ENCODE measurements at regions not wholly inside any gene's neighbourhood (a gene's known extent, or its start where the extent isn't known, plus 50 kb on each side); places are given as distances from the start of the nearest gene placed in this dataset.
A peak's percentile ranks its signal among the peaks of the same experiment; 100 is the strongest.
"Not testable (repeated sequence)": the region's sequence is repeated elsewhere in the genome, so short reads cannot be mapped to it uniquely, and the experiment has no call there.

DNA sequence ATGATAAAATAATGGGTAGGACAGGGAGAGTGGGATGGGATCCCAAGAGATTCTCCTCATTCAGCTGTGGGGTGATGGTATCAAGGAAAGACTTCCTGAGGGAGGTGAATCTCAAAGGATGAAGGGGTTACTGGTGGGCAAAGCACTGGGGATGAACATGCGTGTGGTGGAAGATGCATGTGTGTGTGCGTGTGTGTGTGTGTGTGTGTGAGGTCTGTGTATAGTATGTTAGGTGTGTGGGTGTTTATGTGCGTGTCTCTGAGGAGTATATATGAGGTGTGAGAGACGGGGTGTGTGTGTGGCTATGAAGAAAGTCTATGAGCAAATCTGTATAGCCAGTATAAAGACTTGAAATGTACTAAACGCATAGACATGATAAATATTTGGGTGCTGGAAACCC lies 220.0 kb upstream of the MYLIP start:
- H3K27ac Mint-ChIP-seq = no peak overlapping the region
- peaks cover 0 to 23% (median under 1%) of the 10 kb centered on the region in 4 donors for H3K4me1 Mint-ChIP-seq
- POLR2A ChIA-PET = no interaction called here
- H3K36me3 Mint-ChIP-seq = no peaks in the 10 kb centered on the region
- ATAC-seq (no peak), DNase-seq (no peak)
- no peak overlapping the region for H3K4me3 Mint-ChIP-seq
- peaks cover 0 to 5% (median 0%) of the 10 kb centered on the region in 5 donors for H3K27me3 Mint-ChIP-seq
- no peaks in the 10 kb centered on the region for H3K9me3 Mint-ChIP-seq

- DNase-seq (no peak), ATAC-seq (no peak)
- H3K4me3 Mint-ChIP-seq = no peak overlapping the region
- peaks cover 0 to 25% (median under 1%) of the 10 kb centered on the region in 4 donors for H3K4me1 Mint-ChIP-seq
- H3K36me3 Mint-ChIP-seq = no peaks in the 10 kb centered on the region
- H3K27ac Mint-ChIP-seq = no peak overlapping the region
- peaks cover 0 to 3% (median 0%) of the 10 kb centered on the region in 9 donors for H3K9me3 Mint-ChIP-seq
- peaks cover 0 to 5% (median 0%) of the 10 kb centered on the region in 5 donors for H3K27me3 Mint-ChIP-seq
- POLR2A ChIA-PET = no interaction called here
Measured at GRCh38 chr6:15907914-15908518, 220.9 kb upstream of the MYLIP start.

DNA sequence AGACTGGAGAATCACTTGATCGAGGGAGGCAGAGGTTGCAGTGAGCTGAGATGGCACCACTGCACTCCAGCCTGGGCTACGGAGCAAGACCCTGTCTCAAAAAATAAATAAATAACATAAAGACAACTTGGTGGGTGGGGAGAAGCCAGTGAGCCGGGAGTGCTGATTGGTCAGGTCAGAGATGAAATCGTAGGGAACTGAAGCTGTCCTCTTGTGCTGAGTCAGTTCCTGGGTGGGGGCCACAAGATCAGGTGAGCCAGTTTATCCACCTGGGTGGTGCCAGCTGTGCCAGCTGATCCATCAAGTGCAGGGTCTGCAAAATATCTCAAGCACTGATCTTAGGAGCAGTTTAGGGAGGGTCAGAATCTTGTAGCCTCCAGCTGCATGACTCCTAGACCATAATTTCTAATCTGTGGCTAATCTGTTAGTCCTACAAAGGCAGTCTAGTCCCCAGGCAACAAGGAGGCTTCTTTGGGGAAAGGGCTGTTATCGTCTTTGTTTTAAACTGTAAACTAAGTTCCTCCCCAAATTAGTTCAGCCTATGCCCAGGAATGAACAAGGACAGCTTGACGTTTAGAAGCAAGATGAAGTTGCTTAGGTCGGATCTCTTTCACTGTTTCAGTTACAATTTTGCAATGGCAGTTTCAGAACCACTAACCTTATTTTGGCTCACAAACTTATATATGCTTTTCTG lies 221.5 kb upstream of the MYLIP start:
- peaks cover 0 to 25% (median under 1%) of the 10 kb centered on the region in 4 donors for H3K4me1 Mint-ChIP-seq
- H3K36me3 Mint-ChIP-seq, H3K27me3 Mint-ChIP-seq, ATAC-seq, DNase-seq, H3K9me3 Mint-ChIP-seq, POLR2A ChIA-PET, H3K4me3 Mint-ChIP-seq, H3K27ac Mint-ChIP-seq: not testable (repeated sequence)

DNA sequence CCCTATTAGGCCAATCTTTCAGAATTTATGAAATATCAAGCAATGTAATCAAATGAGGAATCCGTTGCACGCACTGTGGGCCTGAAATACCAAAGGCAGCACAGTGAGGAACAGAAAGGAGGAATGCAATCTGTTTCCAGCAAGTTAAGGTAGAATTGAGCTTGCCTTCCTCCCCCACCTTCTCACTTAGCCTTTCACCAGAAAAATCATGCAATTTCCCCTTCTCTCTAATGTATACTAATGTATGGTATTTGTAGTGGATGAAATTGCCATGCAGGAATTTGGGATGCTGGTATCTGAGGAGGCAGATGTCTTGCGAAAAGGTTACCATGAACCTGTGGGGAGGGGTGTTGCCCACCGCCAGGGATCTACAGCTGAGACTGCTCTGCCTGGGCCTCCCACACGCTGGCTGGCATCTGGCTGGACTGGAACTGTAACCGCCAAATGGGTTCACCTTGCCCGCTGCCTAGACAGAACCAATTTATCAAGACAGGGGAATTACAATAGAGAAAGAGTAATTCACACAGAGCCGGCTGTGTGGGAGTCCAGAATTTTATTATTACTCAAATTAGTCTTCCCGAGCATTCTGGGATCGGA lies 222.4 kb upstream of the MYLIP start:
- no peak for ATAC-seq
- POLR2A ChIA-PET = no interaction called here
- no peak overlapping the region for H3K4me3 Mint-ChIP-seq

DNA sequence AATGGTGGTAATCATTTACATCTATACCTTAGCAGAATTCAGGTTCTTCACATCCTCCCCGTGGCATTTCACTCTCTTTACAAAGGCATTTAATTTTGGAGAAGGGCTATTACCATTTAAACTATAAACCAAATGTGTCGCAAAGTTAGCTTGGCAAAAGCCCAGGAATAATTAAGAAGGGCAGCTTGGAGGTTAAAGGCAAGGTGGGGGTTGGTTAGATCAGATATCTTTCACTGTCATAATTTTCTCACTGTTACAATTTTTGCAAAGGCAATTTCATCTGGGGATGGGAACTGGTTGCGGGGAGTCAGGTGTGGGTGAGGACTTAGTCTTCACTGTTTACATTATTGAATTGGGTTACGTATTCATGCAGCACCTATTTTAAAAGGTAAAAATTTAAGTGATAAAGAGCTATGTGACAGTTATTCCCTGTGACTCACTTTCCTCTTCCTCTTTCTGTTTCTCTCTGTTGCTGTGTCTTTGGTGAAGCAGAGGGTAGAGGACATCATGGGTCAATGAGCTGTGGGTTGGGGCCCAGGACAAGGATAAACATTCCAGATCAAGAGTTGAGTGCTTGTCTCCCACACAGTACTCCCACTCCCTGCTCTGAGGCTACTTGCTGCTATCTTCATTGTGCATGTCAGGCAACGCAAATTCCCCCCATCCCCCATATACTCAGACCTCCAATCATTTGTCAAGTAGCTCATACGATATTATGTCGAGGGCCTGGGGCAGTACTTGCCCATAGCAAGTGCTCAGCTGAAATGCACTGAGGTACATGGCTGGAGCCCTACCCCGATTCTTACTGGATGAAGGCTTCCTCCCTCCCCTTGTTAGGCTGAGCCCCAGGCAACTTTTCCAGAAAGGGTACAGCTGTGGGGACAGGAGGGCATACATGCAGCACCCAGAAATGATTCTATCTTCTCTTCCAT lies 223.1 kb upstream of the MYLIP start:
- DNase-seq = no peak
- H3K9me3 Mint-ChIP-seq = peaks cover 0 to 3% (median 0%) of the 10 kb centered on the region in 9 donors
- H3K27ac Mint-ChIP-seq = peak overlapping the region in 1 of 10 donors; percentile 40
- H3K4me3 Mint-ChIP-seq = no peak overlapping the region
- H3K27me3 Mint-ChIP-seq = peaks cover 0 to 5% (median 0%) of the 10 kb centered on the region in 5 donors
- peaks cover 0 to 33% (median under 1%) of the 10 kb centered on the region in 4 donors for H3K4me1 Mint-ChIP-seq
- POLR2A ChIA-PET = no interaction called here
- ATAC-seq = no peak
- H3K36me3 Mint-ChIP-seq = no peaks in the 10 kb centered on the region

More for the DNA sequence above, 222.4 kb upstream of the MYLIP start:
- H3K9me3 Mint-ChIP-seq = peaks cover 0 to 3% (median 0%) of the 10 kb centered on the region in 9 donors
- no peak for DNase-seq
- H3K27ac Mint-ChIP-seq = no peak overlapping the region
- H3K36me3 Mint-ChIP-seq = no peaks in the 10 kb centered on the region
- peaks cover 0 to 5% (median 0%) of the 10 kb centered on the region in 5 donors for H3K27me3 Mint-ChIP-seq
- H3K4me1 Mint-ChIP-seq = peaks cover 0 to 26% (median under 1%) of the 10 kb centered on the region in 4 donors

DNA sequence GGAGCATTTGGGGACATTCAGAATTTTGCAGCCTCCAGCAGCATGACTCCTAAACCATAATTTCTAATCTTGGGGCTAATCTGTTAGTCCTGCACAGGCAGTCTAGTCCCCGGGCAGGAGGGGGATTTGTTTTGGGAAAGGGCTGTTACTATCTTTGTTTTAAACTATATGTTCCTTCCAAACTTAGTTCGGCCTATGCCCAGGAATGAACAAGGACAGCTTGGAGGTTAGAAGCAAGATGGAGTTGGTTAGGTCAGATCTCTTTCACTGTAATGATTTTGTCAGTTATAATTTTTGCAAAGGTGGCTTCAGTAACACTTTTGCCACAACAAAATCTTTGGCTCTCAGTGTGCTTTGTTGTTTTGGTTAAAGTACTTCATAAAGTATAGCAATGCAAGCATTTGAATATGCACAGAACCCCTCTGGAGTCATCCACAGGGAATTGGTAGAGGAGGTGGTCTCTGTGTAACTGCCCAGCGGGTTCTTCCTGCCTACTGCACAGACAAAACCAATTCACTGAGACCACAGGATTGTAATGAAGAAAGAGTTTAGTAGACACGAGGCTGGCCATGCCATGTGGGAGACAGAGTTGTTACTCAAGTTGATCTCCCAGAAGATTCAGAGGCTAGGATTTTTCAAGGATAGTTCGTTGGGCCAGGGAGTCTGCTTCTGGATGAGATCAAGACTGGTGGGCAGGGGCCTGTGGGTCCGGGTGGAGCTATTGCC lies 224.1 kb upstream of the MYLIP start:
- no peak for ATAC-seq
- peaks cover 0 to 3% (median 0%) of the 10 kb centered on the region in 9 donors for H3K9me3 Mint-ChIP-seq
- peak overlapping the region in 1 of 10 donors; percentile 18 for H3K27ac Mint-ChIP-seq

GRCh38 chr6:15901141-15902115 lies 227.5 kb upstream of the MYLIP start:
- Mint-ChIP-seq H3K27me3 (no peaks in the 10 kb centered on the region), H3K4me1 (peaks cover 0 to 34% (median 0%) of the 10 kb centered on the region in 4 donors), H3K9me3 (peaks cover 0 to 3% (median 0%) of the 10 kb centered on the region in 9 donors), H3K27ac (peak overlapping the region in 2 of 10 donors; percentile 13 to 70), H3K4me3 (peak overlapping the region in 1 of 10 donors; percentile 43), H3K36me3 (no peaks in the 10 kb centered on the region)
- ATAC-seq (peak in 1 of 2 donors; percentile 72), DNase-seq (no peak)
- POLR2A ChIA-PET = no interaction called here

More for the DNA sequence above, 224.1 kb upstream of the MYLIP start:
- Mint-ChIP-seq H3K36me3 (no peaks in the 10 kb centered on the region), H3K27me3 (peaks cover 0 to 5% (median 0%) of the 10 kb centered on the region in 5 donors), H3K4me1 (peaks cover 0 to 35% (median under 1%) of the 10 kb centered on the region in 4 donors), H3K4me3 (no peak overlapping the region)
- DNase-seq = no peak
- POLR2A ChIA-PET = no interaction called here

- ATAC-seq = no peak
- no peaks in the 10 kb centered on the region for H3K36me3 Mint-ChIP-seq
- no peak overlapping the region for H3K4me3 Mint-ChIP-seq
- no peak for DNase-seq
- no peaks in the 10 kb centered on the region for H3K27me3 Mint-ChIP-seq
- H3K4me1 Mint-ChIP-seq = peaks cover 0 to 16% (median 0%) of the 10 kb centered on the region in 4 donors
- no peak overlapping the region for H3K27ac Mint-ChIP-seq
- POLR2A ChIA-PET = no interaction called here
- H3K9me3 Mint-ChIP-seq = peaks cover 0 to 3% (median 0%) of the 10 kb centered on the region in 9 donors
Measured at GRCh38 chr6:15898693-15899092, 230.2 kb upstream of the MYLIP start.

DNA sequence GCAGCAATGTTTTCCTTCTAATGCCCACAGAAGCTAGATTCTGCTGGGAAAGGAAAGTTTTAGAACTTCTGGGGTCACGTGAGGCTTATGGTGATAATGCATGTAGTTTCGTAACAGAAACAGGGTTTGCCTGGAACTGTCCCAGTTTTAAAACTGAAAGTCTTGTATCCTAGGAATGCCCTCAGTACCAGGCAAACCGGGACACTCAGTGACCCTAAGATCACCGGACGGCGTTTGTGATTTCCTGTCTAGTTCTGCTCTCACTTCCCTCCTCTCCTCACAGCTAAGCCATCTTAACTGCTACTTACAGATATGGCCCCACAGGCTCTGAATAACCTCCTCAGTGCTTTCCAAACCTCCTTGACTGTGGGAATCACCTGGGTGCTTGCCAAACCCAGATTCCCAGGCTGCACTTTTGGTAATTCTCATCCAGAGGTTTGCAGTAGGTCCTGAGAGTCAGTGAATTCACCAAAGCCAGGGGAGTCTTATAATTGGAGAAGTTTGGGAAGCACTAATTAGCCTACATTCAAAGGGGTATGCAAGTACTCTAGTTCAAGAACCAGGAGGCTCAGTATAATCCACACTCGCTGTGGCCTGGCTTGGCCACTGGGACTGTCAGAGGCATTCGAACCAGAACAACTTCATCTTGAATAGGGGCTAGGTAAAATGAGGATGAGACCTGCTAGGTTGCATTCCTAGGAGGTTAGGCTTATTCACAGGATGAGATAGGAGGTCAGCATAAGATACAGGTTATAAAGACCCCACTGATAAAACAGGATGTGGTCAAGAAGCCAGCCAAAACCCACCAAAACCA lies 231.6 kb upstream of the MYLIP start:
- no peaks in the 10 kb centered on the region for H3K27me3 Mint-ChIP-seq
- POLR2A ChIA-PET = no interaction called here
- H3K4me3 Mint-ChIP-seq = no peak overlapping the region
- H3K27ac Mint-ChIP-seq = no peak overlapping the region
- H3K9me3 Mint-ChIP-seq = peaks cover 0 to 10% (median 2%) of the 10 kb centered on the region in 9 donors
- DNase-seq (no peak), ATAC-seq (no peak)
- peaks cover 0 to 14% (median 0%) of the 10 kb centered on the region in 4 donors for H3K4me1 Mint-ChIP-seq
- H3K36me3 Mint-ChIP-seq = peaks cover 0 to 4% (median 0%) of the 10 kb centered on the region in 3 donors

DNA sequence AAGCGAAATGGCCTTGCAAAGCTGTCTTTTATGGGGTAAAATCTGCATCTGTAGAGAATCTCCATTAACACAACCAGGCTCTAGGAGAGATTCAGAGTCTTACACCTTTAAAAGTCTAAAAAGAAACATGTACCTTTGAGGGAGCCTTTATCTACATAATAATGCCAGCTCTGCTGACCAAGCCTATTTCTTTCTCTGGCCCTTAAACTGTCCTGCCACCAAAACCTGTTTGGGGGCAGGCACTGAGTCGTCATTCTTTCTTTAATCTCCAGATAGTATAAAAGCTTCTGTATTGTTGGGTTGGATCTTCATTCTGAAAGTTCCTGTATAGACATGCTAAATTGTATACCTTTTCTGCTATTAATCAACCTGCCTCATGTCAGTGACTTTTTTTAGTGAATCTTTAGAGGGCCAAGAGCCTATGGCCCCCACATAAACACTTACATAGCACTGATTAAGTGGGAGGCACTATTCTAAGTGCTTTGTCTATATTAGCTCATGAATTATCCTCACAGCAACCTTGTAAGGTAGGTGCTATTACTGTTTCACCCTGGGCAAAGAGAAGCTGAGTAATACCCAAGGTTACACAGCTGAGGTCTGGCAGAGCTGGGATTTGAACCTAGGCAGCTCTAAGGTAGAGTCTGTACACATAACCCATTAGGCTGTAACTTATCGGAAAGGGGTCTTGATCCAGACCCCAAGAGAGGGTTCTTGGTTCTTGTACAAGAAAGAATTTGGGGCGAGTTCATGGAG lies 232.3 kb upstream of the DTNBP1 start:
- no peak for ATAC-seq
- no peak overlapping the region for H3K27ac Mint-ChIP-seq
- H3K9me3 Mint-ChIP-seq = peaks cover 0 to 14% (median 2%) of the 10 kb centered on the region in 9 donors
- H3K4me3 Mint-ChIP-seq = no peak overlapping the region
- peaks cover 0 to 4% (median 0%) of the 10 kb centered on the region in 4 donors for H3K4me1 Mint-ChIP-seq
- peaks cover 0 to 9% (median 0%) of the 10 kb centered on the region in 5 donors for H3K27me3 Mint-ChIP-seq
- POLR2A ChIA-PET = no interaction called here
- peaks cover 0 to 4% (median 0%) of the 10 kb centered on the region in 3 donors for H3K36me3 Mint-ChIP-seq
- DNase-seq = no peak

Measured in naive thymus-derived CD8-positive, alpha-beta T cell (primary cell).